Stomach (tissue), 8 donors: ENCODE measurements at regions not wholly inside any gene's neighbourhood (a gene's known extent, or its start where the extent isn't known, plus 50 kb on each side); places are given as distances from the start of the nearest gene placed in this dataset.

Experiments used
- DNase-seq, 2 donors: peaks; one replicate each; pipeline versions ENCODE4 v3.0.0 to v3.0.0-alpha.2; 2013 to 2019
- H3K27ac ChIP-seq, 5 donors: fragments of 200-600 bp in 4 of 5; sonication (generic) in 4 of 5; one replicate each; pipeline ENCODE4 v1.5.1; 2013 to 2019; ENCODE audit warnings: mild to moderate bottlenecking in 1 of 5, moderate library complexity in 1 of 5
- H3K27me3 ChIP-seq, 3 donors: fragments of 200-600 bp; sonication (generic); one replicate each; pipeline ENCODE4 v1.5.1; 2017 to 2019; ENCODE audit warnings: mixed run types in 1 of 3
- H3K36me3 ChIP-seq, 4 donors: fragments of 200-600 bp; sonication (generic); 1 replicate in 3 of 4; 2 replicates in 1 of 4; pipeline ENCODE4 v1.5.1; 2016 to 2019
- H3K4me1 ChIP-seq, 4 donors: fragments of 200-600 bp; sonication (generic); one replicate each; pipeline ENCODE4 v1.5.1; 2016 to 2019
- H3K4me3 ChIP-seq, 4 donors: fragments of 200-600 bp; sonication (generic) in 3 of 4; one replicate each; pipeline ENCODE4 v1.5.1; 2016 to 2019; ENCODE audit warnings: mild to moderate bottlenecking in 1 of 4
- H3K9me3 ChIP-seq, 4 donors: fragments of 200-600 bp; sonication (generic); one replicate each; pipeline ENCODE4 v1.5.1; 2016 to 2019
- CTCF ChIP-seq, 7 experiments: fragments of 450-650 bp in 4 of 7; fragments of 200-600 bp in 3 of 7; sonication (generic) in 3 of 7; IDR thresholded peaks; one replicate each; pipeline ENCODE4 v1.5.1; 2016 to 2019; ENCODE audit warnings: antibody characterized with exemption in 7 of 7, control low read depth in 2 of 7, mild to moderate bottlenecking in 1 of 7
- EP300 ChIP-seq: sonication (generic); formaldehyde crosslinking; IDR thresholded peaks from one replicate; pipeline ENCODE4 v1.6.1; 2017; ENCODE audit warnings: antibody characterized with exemption
- POLR2A ChIP-seq, 4 donors: fragments of 450-650 bp; IDR thresholded peaks; one replicate each; pipeline ENCODE4 v1.6.1; 2016; ENCODE audit warnings: antibody characterized with exemption in 4 of 4, control low read depth in 2 of 4, mild to moderate bottlenecking in 1 of 4, moderate library complexity in 1 of 4
- POLR2AphosphoS5 ChIP-seq, 3 donors: sonication (generic); formaldehyde crosslinking; IDR thresholded peaks; one replicate each; pipeline ENCODE4 v1.6.1; 2016; ENCODE audit warnings: antibody characterized with exemption in 3 of 3
- WGBS, 5 donors: extraction: QIAGEN DNeasy Blood & Tissue Kit in 3 of 5; methylation state at CpG; one replicate each; pipeline versions ENCODE4 v1.1.5 to v1.1.7; 2013 to 2018; 5-methylcytosine and 5-hydroxymethylcytosine counted together
- intact Hi-C: fragments of 100-400 bp; cut with DNase I; formaldehyde crosslinking; loops from one replicate; pipeline ENCODE4 v1.15.1; 2023; ENCODE audit warnings: low total_unique reads
- donor health status: healthy with polysubstance abuse.
- donor health status: Bipolar disorder and iron deficiency.
- donor health status: healthy.

GRCh38 chr2:58730764-58731487 is 489.8 kb upstream of the FANCL start:
- H3K27ac ChIP-seq = no peak overlapping the region
- no peak for TF ChIP-seq POLR2AphosphoS5 (IDR thresholded peaks at IDR 0.05)
- no peak for TF ChIP-seq EP300
- no peak for TF ChIP-seq POLR2A (IDR thresholded peaks at IDR 0.05)
- no peak for TF ChIP-seq CTCF (IDR thresholded peaks at IDR 0.05)
- H3K9me3 ChIP-seq = no peaks in the 10 kb centered on the region
- intact Hi-C loops = no loop called here
- no peaks in the 10 kb centered on the region for H3K4me1 ChIP-seq
- H3K27me3 ChIP-seq = no peaks in the 10 kb centered on the region
- no peak for DNase-seq
- H3K36me3 ChIP-seq = no peaks in the 10 kb centered on the region
- no peak overlapping the region for H3K4me3 ChIP-seq
- 40 to 48% (median 43%) methylated on average over 5 of the region's 5 CpGs for WGBS, 5 donors

GRCh38 chr2:58727981-58728656 is 487.0 kb upstream of the FANCL start:
- H3K36me3 ChIP-seq = no peaks in the 10 kb centered on the region
- H3K4me1 ChIP-seq = no peaks in the 10 kb centered on the region
- 90 to 98% (median 93%) methylated on average over 2 of the region's 2 CpGs for WGBS, 5 donors
- DNase-seq = no peak
- TF ChIP-seq POLR2A (IDR thresholded peaks at IDR 0.05) (no peak), POLR2AphosphoS5 (IDR thresholded peaks at IDR 0.05) (no peak), EP300 (no peak), CTCF (IDR thresholded peaks at IDR 0.05) (no peak)
- H3K27me3 ChIP-seq = no peaks in the 10 kb centered on the region
- H3K27ac ChIP-seq = no peak overlapping the region
- intact Hi-C loops = no loop called here
- no peak overlapping the region for H3K4me3 ChIP-seq
- H3K9me3 ChIP-seq = no peaks in the 10 kb centered on the region

DNA sequence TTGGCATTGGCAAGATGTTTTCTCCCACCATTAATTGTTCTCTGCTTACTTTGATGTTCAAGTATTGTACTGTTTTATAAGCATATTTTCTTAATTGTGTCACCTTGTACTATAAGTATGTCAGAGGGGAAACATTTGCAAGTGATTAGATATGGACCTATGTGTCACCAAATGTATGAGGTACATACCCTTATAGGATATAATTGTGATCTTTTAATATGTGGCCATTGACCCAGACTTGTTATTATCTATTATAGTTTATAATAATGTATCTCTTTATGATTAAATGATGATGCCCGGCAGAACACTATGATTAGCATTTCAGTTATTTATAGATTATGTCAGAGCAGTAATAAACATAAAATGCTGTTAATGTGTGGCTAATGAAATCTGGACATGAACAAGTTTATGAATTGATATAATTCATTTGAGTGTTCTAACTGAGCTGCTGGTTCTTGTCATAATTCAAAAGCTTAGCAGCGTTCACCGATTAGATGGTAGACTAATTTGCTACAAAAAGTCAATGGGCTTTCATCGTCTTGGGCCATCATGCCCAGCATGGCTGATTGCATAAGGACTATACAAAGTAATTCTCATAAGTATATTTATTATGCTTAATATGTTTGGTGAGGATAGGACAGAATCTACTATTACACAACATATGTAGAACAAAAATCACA is 480.9 kb upstream of the FANCL start:
- Histone ChIP-seq H3K4me1 (no peaks in the 10 kb centered on the region), H3K4me3 (no peak overlapping the region), H3K36me3 (no peaks in the 10 kb centered on the region), H3K9me3 (no peaks in the 10 kb centered on the region), H3K27me3 (no peaks in the 10 kb centered on the region), H3K27ac (no peak overlapping the region)
- intact Hi-C loops = no loop called here
- no peak for TF ChIP-seq POLR2AphosphoS5 (IDR thresholded peaks at IDR 0.05)
- TF ChIP-seq POLR2A (IDR thresholded peaks at IDR 0.05) = no peak
- no peak for TF ChIP-seq CTCF (IDR thresholded peaks at IDR 0.05)
- no peak for TF ChIP-seq EP300
- 78 to 89% (median 80%) methylated on average over 4 of the region's 4 CpGs for WGBS, 5 donors
- no peak for DNase-seq

DNA sequence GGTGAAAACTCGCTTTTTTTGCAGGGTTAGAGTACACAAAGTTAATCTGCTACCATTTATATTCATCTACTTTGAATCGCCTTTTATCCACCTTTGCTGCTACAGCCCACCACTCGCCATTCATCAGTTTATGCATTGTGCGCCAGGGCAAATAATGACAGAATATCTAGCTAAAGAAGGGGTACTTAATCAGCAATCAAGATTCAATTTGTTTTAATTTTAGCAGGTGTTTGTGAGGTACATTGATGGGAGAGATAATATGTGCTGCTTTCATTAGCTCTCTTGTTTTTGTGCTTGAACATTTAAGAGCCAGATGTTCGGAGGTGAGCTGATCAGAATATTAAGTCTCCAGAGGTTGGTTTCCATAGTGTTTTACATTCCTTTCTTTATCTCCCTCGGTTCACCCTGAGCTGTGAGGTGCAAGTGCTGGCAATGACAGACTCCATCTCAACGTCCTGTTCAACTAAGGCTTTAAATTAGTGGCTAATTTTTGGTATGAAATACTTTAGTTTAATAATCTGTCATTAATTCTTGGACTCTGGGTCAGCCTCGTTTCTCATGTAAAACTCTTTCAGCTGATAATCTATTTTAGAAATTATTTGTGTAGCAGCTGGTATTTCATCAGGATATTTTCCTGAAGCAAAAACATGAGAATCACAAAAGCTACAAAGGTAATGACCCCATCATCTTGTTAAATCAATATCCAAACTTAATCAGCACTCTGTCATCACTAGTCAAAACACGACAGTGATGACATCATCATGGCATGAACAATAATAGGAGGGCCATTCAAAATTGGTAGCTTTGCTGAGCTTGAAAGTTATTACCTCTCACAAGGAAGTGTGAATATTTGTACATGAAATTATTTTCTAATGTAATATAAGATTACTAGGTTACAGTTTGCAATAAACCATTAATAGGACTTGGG is 479.9 kb upstream of the FANCL start:
- Histone ChIP-seq H3K4me3 (no peak overlapping the region), H3K9me3 (no peaks in the 10 kb centered on the region), H3K4me1 (no peaks in the 10 kb centered on the region), H3K36me3 (no peaks in the 10 kb centered on the region), H3K27me3 (no peaks in the 10 kb centered on the region), H3K27ac (no peak overlapping the region)
- intact Hi-C loops = no loop called here
- TF ChIP-seq EP300 (no peak), POLR2A (IDR thresholded peaks at IDR 0.05) (no peak), POLR2AphosphoS5 (IDR thresholded peaks at IDR 0.05) (no peak), CTCF (IDR thresholded peaks at IDR 0.05) (no peak)
- no peak for DNase-seq
- 53 to 59% (median 54%) methylated on average over 9 of the region's 9 CpGs for WGBS, 5 donors
